SK-N-SH (cell line): ENCODE measurements at regions not wholly inside any gene's neighbourhood (a gene's known extent, or its start where the extent isn't known, plus 50 kb on each side); places are given as distances from the start of the nearest gene placed in this dataset.

Experiments used
- CHD2 ChIP-seq: fragments of 150-350 bp; IDR thresholded peaks from 2 replicates; pipeline ENCODE4 v1.6.1; 2018; ENCODE audit warnings: low read length; ENCODE audit not compliant: partially characterized antibody
- CTCF ChIP-seq: fragments of 200-600 bp; sonication (generic); IDR thresholded peaks from 2 replicates; pipeline ENCODE4 v1.6.1; 2017; ENCODE audit warnings: antibody characterized with exemption, mild to moderate bottlenecking, moderate library complexity
- EP300 ChIP-seq, 2 experiments: IDR thresholded peaks; 2 replicates each; pipeline versions ENCODE4 v1.4.0 to v1.6.1; 2012; ENCODE audit warnings: borderline replicate concordance in 1 of 2, low read depth in 1 of 2, low read length in 1 of 2
- EZH2phosphoT487 ChIP-seq: fragments of 200-600 bp; sonication (generic); IDR thresholded peaks from 2 replicates; pipeline ENCODE4 v1.6.1; 2017; ENCODE audit warnings: low read depth, mixed run types, mild to moderate bottlenecking, antibody characterized with exemption, moderate library complexity, borderline replicate concordance
- FOXM1 ChIP-seq: IDR thresholded peaks from 2 replicates; pipeline ENCODE4 v1.4.0; 2012; ENCODE audit warnings: low read depth, mild to moderate bottlenecking
- JUND ChIP-seq: IDR thresholded peaks from 2 replicates; pipeline ENCODE4 v1.4.0; 2012
- MAX ChIP-seq: IDR thresholded peaks from 2 replicates; pipeline ENCODE4 v1.4.0; 2012; ENCODE audit warnings: low read depth
- PBX3 ChIP-seq: IDR thresholded peaks from 2 replicates; pipeline ENCODE4; 2012
- POLR2AphosphoS5 ChIP-seq: IDR thresholded peaks from 2 replicates; pipeline ENCODE4 v1.6.1; 2012; ENCODE audit warnings: low read depth, low read length
- RCOR1 ChIP-seq: fragments of 150-350 bp; IDR thresholded peaks from 2 replicates; pipeline ENCODE4 v1.6.1; 2017; ENCODE audit warnings: antibody characterized with exemption, low read length
- REST ChIP-seq: IDR thresholded peaks from 2 replicates; pipeline ENCODE4 v1.6.1; 2012; ENCODE audit warnings: mild to moderate bottlenecking, low read depth, low read length, moderate library complexity
- SMC3 ChIP-seq: IDR thresholded peaks from 2 replicates; pipeline ENCODE4 v1.6.1; 2012; ENCODE audit warnings: low read depth, low read length, improper control_type of control experiment
- TAF1 ChIP-seq: IDR thresholded peaks from 2 replicates; pipeline ENCODE4 v1.6.1; 2012; ENCODE audit warnings: low read depth, mild to moderate bottlenecking, low read length, moderate library complexity, borderline replicate concordance
- USF1 ChIP-seq: IDR thresholded peaks from 2 replicates; pipeline ENCODE4 v1.4.0; 2012; ENCODE audit warnings: low read depth, borderline replicate concordance

GRCh38 chr6:91185072-91185471 lies 598.2 kb upstream of the MAP3K7 start:
- no peak for TF ChIP-seq CTCF
- TF ChIP-seq MAX = no peak
- no peak for TF ChIP-seq TAF1
- no peak for TF ChIP-seq EP300 (IDR thresholded peaks at IDR 0.05; ENCODE audit: borderline replicate concordance in 1 of 2, low read depth in 1 of 2, low read length in 1 of 2)
- TF ChIP-seq REST = no peak
- TF ChIP-seq RCOR1 = no peak
- no peak for TF ChIP-seq EZH2phosphoT487
- TF ChIP-seq SMC3 = no peak
- TF ChIP-seq CHD2 = no peak
- TF ChIP-seq PBX3 = no peak
- TF ChIP-seq FOXM1 = no peak
- TF ChIP-seq JUND = no peak
- no peak for TF ChIP-seq POLR2AphosphoS5
- TF ChIP-seq USF1 = no peak
